Keratinocyte (primary cell): ENCODE measurements at regions not wholly inside any gene's neighbourhood (a gene's known extent, or its start where the extent isn't known, plus 50 kb on each side); places are given as distances from the start of the nearest gene placed in this dataset.

ENCODE experiments used
- DNase-seq: peaks from one replicate; pipeline ENCODE4 v3.0.0-alpha.2; 2011; ENCODE audit warnings: low read depth, missing footprints, low spot score
- FAIRE-seq: peaks from 2 replicates; lab custom pipeline; 2011; peaks lifted over from hg19 to GRCh38; lab: Jason Lieb, UNC
- H2AFZ ChIP-seq: 2 replicates; pipeline ENCODE4 v1.6.0; 2012; ENCODE audit warnings: low read length, control low read depth, inconsistent platforms; ENCODE audit not compliant: control insufficient read depth
- H3K27ac ChIP-seq: 2 replicates; pipeline ENCODE4 v1.5.1; 2011; ENCODE audit warnings: low read length; ENCODE audit not compliant: control insufficient read depth, insufficient read depth
- H3K27me3 ChIP-seq: 3 replicates; pipeline ENCODE4 v1.6.0; 2011; ENCODE audit warnings: low read length; ENCODE audit not compliant: control insufficient read depth, insufficient read depth; ENCODE audit errors: extremely low read depth
- H3K36me3 ChIP-seq, 2 experiments: 2 replicates in 1 of 2; 3 replicates in 1 of 2; pipeline ENCODE4 v1.5.1; 2011; ENCODE audit warnings: low read length in 2 of 2, mild to moderate bottlenecking in 1 of 2; ENCODE audit not compliant: control insufficient read depth in 2 of 2, insufficient read depth in 2 of 2; ENCODE audit errors: extremely low read depth in 1 of 2
- H3K4me1 ChIP-seq: 3 replicates; pipeline ENCODE4 v1.5.1; 2011; ENCODE audit warnings: low read length; ENCODE audit not compliant: control insufficient read depth, insufficient read depth; ENCODE audit errors: extremely low read depth
- H3K4me2 ChIP-seq: 3 replicates; pipeline ENCODE4 v1.6.0; 2011; ENCODE audit warnings: low read depth, low read length; ENCODE audit not compliant: control insufficient read depth, insufficient read depth; ENCODE audit errors: extremely low read depth
- H3K4me3 ChIP-seq, 3 experiments: fragments of 200-600 bp in 1 of 3; sonication (generic) in 1 of 3; 2 replicates in 2 of 3; 3 replicates in 1 of 3; pipeline ENCODE4 v1.5.1; 2011 to 2016; ENCODE audit warnings: low read length in 3 of 3, mild to moderate bottlenecking in 3 of 3, control low read depth in 2 of 3, inconsistent platforms in 1 of 3, low read depth in 1 of 3, mixed read lengths in 1 of 3, mixed run types in 1 of 3, moderate library complexity in 1 of 3; ENCODE audit not compliant: control insufficient read depth in 2 of 3, insufficient read depth in 2 of 3; ENCODE audit errors: extremely low read depth in 1 of 3
- H3K79me2 ChIP-seq: 2 replicates; pipeline ENCODE4 v1.6.0; 2012; ENCODE audit warnings: low read length; ENCODE audit not compliant: control insufficient read depth, insufficient read depth
- H3K9ac ChIP-seq: 3 replicates; pipeline ENCODE4 v1.6.0; 2011; ENCODE audit warnings: low read length; ENCODE audit not compliant: control insufficient read depth, insufficient read depth; ENCODE audit errors: extremely low read depth
- H3K9me1 ChIP-seq: 3 replicates; pipeline ENCODE4 v1.6.0; 2011; ENCODE audit warnings: low read length; ENCODE audit not compliant: control insufficient read depth, insufficient read depth; ENCODE audit errors: extremely low read depth
- H3K9me3 ChIP-seq: 2 replicates; pipeline ENCODE4 v1.5.1; 2012; ENCODE audit warnings: low read depth, low read length; ENCODE audit not compliant: control insufficient read depth
- H4K20me1 ChIP-seq: 3 replicates; pipeline ENCODE4 v1.6.0; 2011; ENCODE audit warnings: low read length; ENCODE audit not compliant: control insufficient read depth, insufficient read depth; ENCODE audit errors: extremely low read depth
- EZH2 ChIP-seq: IDR thresholded peaks from one replicate; pipeline ENCODE4 v1.6.1; 2012; ENCODE audit warnings: inconsistent platforms, mild to moderate bottlenecking, low read length, moderate library complexity
- dilution Hi-C: fragments of 300-500 bp; cut with MboI; formaldehyde crosslinking; loops from one replicate; pipeline ENCODE4 v1.7.0; 2020; ENCODE audit warnings: low sequenced_read_pairs; ENCODE audit not compliant: extremely low pct_ligation_motif_present
- TF ChIP-seq, protein P1 (sequence below), 3 experiments: IDR thresholded peaks in 1 of 3; conservative IDR thresholded peaks in 1 of 3; optimal IDR thresholded peaks in 1 of 3; 2 replicates in 2 of 3; 3 replicates in 1 of 3; pipeline versions ENCODE3 to v1.5.1; 2011; ENCODE audit warnings: low read length in 3 of 3, mild to moderate bottlenecking in 3 of 3, moderate library complexity in 2 of 3, control low read depth in 1 of 3, inconsistent platforms in 1 of 3; ENCODE audit not compliant: insufficient read depth in 2 of 3; ENCODE audit errors: extremely low read depth in 1 of 3

DNA sequence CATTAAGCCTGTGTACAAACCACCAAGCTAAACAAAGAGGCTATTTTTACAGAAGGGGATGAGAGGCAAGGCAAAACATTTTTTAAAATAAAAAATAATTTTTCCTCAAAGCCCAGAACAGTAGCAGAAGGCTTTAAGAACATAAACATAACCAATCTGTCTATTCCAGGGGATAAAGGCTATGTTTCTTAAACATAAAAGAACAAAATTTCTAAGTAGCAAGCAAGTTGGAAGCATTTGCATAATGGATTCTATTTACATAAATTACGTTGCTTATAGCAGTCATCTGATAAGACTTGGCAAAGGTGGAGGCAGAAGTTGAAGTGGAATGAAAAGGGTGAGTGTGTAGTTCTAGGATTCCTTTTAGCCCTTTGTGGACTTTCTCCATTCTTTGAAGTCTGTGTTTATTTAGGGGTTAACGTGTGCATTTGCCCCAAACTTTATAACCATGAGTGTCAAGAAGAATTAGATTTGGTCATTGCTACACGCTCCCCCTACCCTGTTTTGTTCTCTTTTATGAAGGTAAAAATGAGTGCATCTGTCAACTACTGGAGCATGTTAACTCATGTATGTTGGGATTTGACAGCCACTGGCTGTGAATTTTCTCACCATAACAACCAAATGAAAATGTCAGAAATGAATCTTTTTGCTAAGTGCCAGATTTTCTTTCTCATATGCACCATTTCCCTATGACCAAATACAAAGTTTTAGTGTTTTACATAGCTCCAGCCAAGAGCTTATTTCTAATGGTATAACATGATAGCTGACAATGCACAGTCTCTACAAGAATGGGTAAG, 378.4 kb upstream of the IGFBP7 start:
- FAIRE-seq = no peak
- DNase-seq = no peak
- no peaks in the 10 kb centered on the region for H3K9me3 ChIP-seq
- no peak overlapping the region for H3K27ac ChIP-seq
- H3K4me3 ChIP-seq = no peak overlapping the region
- dilution Hi-C loops = no loop called here
- no peaks in the 10 kb centered on the region for H4K20me1 ChIP-seq
- H3K36me3 ChIP-seq = no peaks in the 10 kb centered on the region
- no peak overlapping the region for H3K9ac ChIP-seq
- no peaks in the 10 kb centered on the region for H3K9me1 ChIP-seq
- H2AFZ ChIP-seq = no peak overlapping the region
- H3K4me1 ChIP-seq = no peaks in the 10 kb centered on the region
- TF ChIP-seq, protein P1, sequence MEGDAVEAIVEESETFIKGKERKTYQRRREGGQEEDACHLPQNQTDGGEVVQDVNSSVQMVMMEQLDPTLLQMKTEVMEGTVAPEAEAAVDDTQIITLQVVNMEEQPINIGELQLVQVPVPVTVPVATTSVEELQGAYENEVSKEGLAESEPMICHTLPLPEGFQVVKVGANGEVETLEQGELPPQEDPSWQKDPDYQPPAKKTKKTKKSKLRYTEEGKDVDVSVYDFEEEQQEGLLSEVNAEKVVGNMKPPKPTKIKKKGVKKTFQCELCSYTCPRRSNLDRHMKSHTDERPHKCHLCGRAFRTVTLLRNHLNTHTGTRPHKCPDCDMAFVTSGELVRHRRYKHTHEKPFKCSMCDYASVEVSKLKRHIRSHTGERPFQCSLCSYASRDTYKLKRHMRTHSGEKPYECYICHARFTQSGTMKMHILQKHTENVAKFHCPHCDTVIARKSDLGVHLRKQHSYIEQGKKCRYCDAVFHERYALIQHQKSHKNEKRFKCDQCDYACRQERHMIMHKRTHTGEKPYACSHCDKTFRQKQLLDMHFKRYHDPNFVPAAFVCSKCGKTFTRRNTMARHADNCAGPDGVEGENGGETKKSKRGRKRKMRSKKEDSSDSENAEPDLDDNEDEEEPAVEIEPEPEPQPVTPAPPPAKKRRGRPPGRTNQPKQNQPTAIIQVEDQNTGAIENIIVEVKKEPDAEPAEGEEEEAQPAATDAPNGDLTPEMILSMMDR (optimal IDR thresholded peaks at IDR 0.05 in 1 of 3, IDR thresholded peaks at IDR 0.05 in 1 of 3, conservative IDR thresholded peaks at IDR 0.05 in 1 of 3; ENCODE audit: extremely low read depth in 1 of 3, insufficient read depth in 2 of 3, low read length in 3 of 3) = no peak
- no peak for TF ChIP-seq EZH2
- H3K27me3 ChIP-seq = no peaks in the 10 kb centered on the region
- no peaks in the 10 kb centered on the region for H3K79me2 ChIP-seq
- no peak overlapping the region for H3K4me2 ChIP-seq

- H3K4me1 ChIP-seq = no peaks in the 10 kb centered on the region
- TF ChIP-seq, protein P1 (optimal IDR thresholded peaks at IDR 0.05 in 1 of 3, IDR thresholded peaks at IDR 0.05 in 1 of 3, conservative IDR thresholded peaks at IDR 0.05 in 1 of 3; ENCODE audit: extremely low read depth in 1 of 3, insufficient read depth in 2 of 3, low read length in 3 of 3) = no peak
- no peak for TF ChIP-seq EZH2
Observed at GRCh38 chr4:57475424-57475823, 365.2 kb upstream of the IGFBP7 start.

More at GRCh38 chr4:57475424-57475823, 365.2 kb upstream of the IGFBP7 start:
- Histone ChIP-seq H3K79me2 (no peaks in the 10 kb centered on the region), H4K20me1 (no peaks in the 10 kb centered on the region), H3K27ac (no peak overlapping the region), H3K9me1 (no peaks in the 10 kb centered on the region), H3K4me2 (no peak overlapping the region), H3K9ac (no peak overlapping the region), H3K9me3 (no peaks in the 10 kb centered on the region), H2AFZ (no peak overlapping the region), H3K27me3 (no peaks in the 10 kb centered on the region), H3K36me3 (no peaks in the 10 kb centered on the region), H3K4me3 (no peak overlapping the region)
- FAIRE-seq (no peak), DNase-seq (no peak)
- dilution Hi-C loops = no loop called here
